NOMO-1 treated with DMSO at 0.1 percent for 48 hours (cell line): ENCODE measurements at regions not wholly inside any gene's neighbourhood (a gene's known extent, or its start where the extent isn't known, plus 50 kb on each side); places are given as distances from the start of the nearest gene placed in this dataset.
A peak's percentile ranks its signal among the peaks of the same experiment; 100 is the strongest.

Experiments used
- DNase-seq: peaks from one replicate; lab custom pipeline; 2025; ENCODE audit not compliant: unreplicated experiment; lab: John Stamatoyannopoulos, UW

GRCh38 chr2:133837441-133838094 is 269.3 kb upstream of the NCKAP5 start:
- DNase-seq = no peak

- no peak for DNase-seq
These were observed 270.5 kb upstream of the NCKAP5 start for GRCh38 chr2:133838642-133839365.

GRCh38 chr2:133839677-133840076 is 271.4 kb upstream of the NCKAP5 start:
- DNase-seq = no peak

- DNase-seq = no peak
These were observed 272.5 kb upstream of the NCKAP5 start for GRCh38 chr2:133840761-133841160.

- DNase-seq = no peak
These were observed 273.6 kb upstream of the NCKAP5 start for GRCh38 chr2:133841900-133842299.

- DNase-seq = no peak
These were observed 274.2 kb upstream of the NCKAP5 start for GRCh38 chr2:133842446-133842845.

GRCh38 chr2:133843091-133843490 is 274.8 kb upstream of the NCKAP5 start:
- DNase-seq = no peak

GRCh38 chr2:133843551-133843950 is 275.3 kb upstream of the NCKAP5 start:
- no peak for DNase-seq

GRCh38 chr2:133844214-133844892 is 276.1 kb upstream of the NCKAP5 start:
- DNase-seq = peak; percentile 37

GRCh38 chr2:133846476-133846875 is 278.2 kb upstream of the NCKAP5 start:
- DNase-seq = no peak

GRCh38 chr2:133847591-133847990 is 279.3 kb upstream of the NCKAP5 start:
- no peak for DNase-seq

GRCh38 chr2:133848111-133848649 is 279.9 kb upstream of the NCKAP5 start:
- DNase-seq = no peak

GRCh38 chr2:133849341-133849740 is 281.1 kb upstream of the NCKAP5 start:
- DNase-seq = no peak

- no peak for DNase-seq
These were observed 286.4 kb upstream of the NCKAP5 start for GRCh38 chr2:133854603-133855200.

- no peak for DNase-seq
These were observed 287.3 kb upstream of the NCKAP5 start for GRCh38 chr2:133855526-133855925.

GRCh38 chr2:133856678-133857077 is 288.4 kb upstream of the NCKAP5 start:
- no peak for DNase-seq

- no peak for DNase-seq
These were observed 291.3 kb upstream of the NCKAP5 start for GRCh38 chr2:133859578-133859977.

GRCh38 chr2:133862400-133862977 is 294.2 kb upstream of the NCKAP5 start:
- DNase-seq = no peak

GRCh38 chr2:133863106-133863800 is 295.0 kb upstream of the NCKAP5 start:
- DNase-seq = no peak

- DNase-seq = no peak
These were observed 296.9 kb upstream of the NCKAP5 start for GRCh38 chr2:133865141-133865540.

- no peak for DNase-seq
These were observed 298.9 kb upstream of the NCKAP5 start for GRCh38 chr2:133867166-133867565.
